ENCODE measurements at regions not wholly inside any gene's neighbourhood (a gene's known extent, or its start where the extent isn't known, plus 50 kb on each side); places are given as distances from the start of the nearest gene placed in this dataset.

- H3K27me3 Mint-ChIP-seq = peaks cover 43 to 93% (median 62%) of the 10 kb centered on the region in 5 donors
- POLR2A ChIA-PET = no interaction called here
- H3K9me3 Mint-ChIP-seq = peaks cover 0 to 7% (median 0%) of the 10 kb centered on the region in 9 donors
- ATAC-seq = no peak
- H3K36me3 Mint-ChIP-seq = peaks cover 0 to 7% (median 0%) of the 10 kb centered on the region in 3 donors
- DNase-seq = no peak
- H3K27ac Mint-ChIP-seq = no peak overlapping the region
- H3K4me1 Mint-ChIP-seq = peaks cover 4 to 11% (median 9%) of the 10 kb centered on the region in 4 donors
- H3K4me3 Mint-ChIP-seq = no peak overlapping the region
These were observed 74.2 kb upstream of the ARAP3 start for GRCh38 chr5:141756196-141756595.

- H3K27ac Mint-ChIP-seq = no peak overlapping the region
- H3K36me3 Mint-ChIP-seq = peaks cover 0 to 7% (median 0%) of the 10 kb centered on the region in 3 donors
- POLR2A ChIA-PET = no interaction called here
- no peak overlapping the region for H3K4me3 Mint-ChIP-seq
- peaks cover 42 to 99% (median 66%) of the 10 kb centered on the region in 5 donors for H3K27me3 Mint-ChIP-seq
- H3K9me3 Mint-ChIP-seq = peaks cover 0 to 7% (median 0%) of the 10 kb centered on the region in 9 donors
- peaks cover 4 to 11% (median 9%) of the 10 kb centered on the region in 4 donors for H3K4me1 Mint-ChIP-seq
- ATAC-seq (no peak), DNase-seq (peak in 3 of 10 donors; percentile 13 to 28 (median 13))
These were observed 72.1 kb upstream of the ARAP3 start for GRCh38 chr5:141753971-141754713.

- DNase-seq = no peak
- no peak for ATAC-seq
- H3K27me3 Mint-ChIP-seq = peaks cover 42 to 99% (median 68%) of the 10 kb centered on the region in 5 donors
- peaks cover 3 to 8% (median 5%) of the 10 kb centered on the region in 4 donors for H3K4me1 Mint-ChIP-seq
- peaks cover 0 to 7% (median 0%) of the 10 kb centered on the region in 3 donors for H3K36me3 Mint-ChIP-seq
- POLR2A ChIA-PET = no interaction called here
- H3K4me3 Mint-ChIP-seq = no peak overlapping the region
- H3K9me3 Mint-ChIP-seq = peaks cover 0 to 7% (median 0%) of the 10 kb centered on the region in 9 donors
- no peak overlapping the region for H3K27ac Mint-ChIP-seq
These were observed 71.3 kb upstream of the ARAP3 start for GRCh38 chr5:141753143-141753970.

- no peak for ATAC-seq
- DNase-seq = no peak
- POLR2A ChIA-PET = no interaction called here
- Mint-ChIP-seq H3K36me3 (peaks cover 0 to 2% (median 0%) of the 10 kb centered on the region in 3 donors), H3K27ac (no peak overlapping the region), H3K4me3 (no peak overlapping the region), H3K9me3 (peaks cover 0 to 2% (median 0%) of the 10 kb centered on the region in 9 donors), H3K4me1 (peaks cover 0 to 4% (median 1%) of the 10 kb centered on the region in 4 donors), H3K27me3 (peaks cover 37 to 77% (median 51%) of the 10 kb centered on the region in 5 donors)
These were observed 65.4 kb upstream of the ARAP3 start for GRCh38 chr5:141747152-141748141.

- no peak overlapping the region for H3K27ac Mint-ChIP-seq
- POLR2A ChIA-PET = no interaction called here
- peaks cover 0 to 2% (median 0%) of the 10 kb centered on the region in 3 donors for H3K36me3 Mint-ChIP-seq
- no peak for ATAC-seq
- H3K4me1 Mint-ChIP-seq = peaks cover 0 to 4% (median 1%) of the 10 kb centered on the region in 4 donors
- no peak for DNase-seq
- H3K4me3 Mint-ChIP-seq = no peak overlapping the region
- H3K27me3 Mint-ChIP-seq = peaks cover 33 to 74% (median 46%) of the 10 kb centered on the region in 5 donors
- H3K9me3 Mint-ChIP-seq = peaks cover 0 to under 1% (median 0%) of the 10 kb centered on the region in 9 donors
These were observed 64.4 kb upstream of the ARAP3 start for GRCh38 chr5:141746395-141746794.

- Mint-ChIP-seq H3K9me3 (no peaks in the 10 kb centered on the region), H3K27ac (no peak overlapping the region)
- no peak for ATAC-seq
These were observed 63.4 kb upstream of the ARAP3 start for GRCh38 chr5:141745390-141745789.

GRCh38 chr5:141743866-141744272 lies 61.8 kb upstream of the ARAP3 start:
- Mint-ChIP-seq H3K27me3 (peaks cover 29 to 73% (median 44%) of the 10 kb centered on the region in 5 donors), H3K27ac (peak overlapping the region in 1 of 10 donors; percentile 36), H3K4me1 (peaks cover 0 to 4% (median 1%) of the 10 kb centered on the region in 4 donors), H3K9me3 (no peaks in the 10 kb centered on the region), H3K36me3 (peaks cover 0 to 2% (median 0%) of the 10 kb centered on the region in 3 donors), H3K4me3 (no peak overlapping the region)
- DNase-seq = no peak
- POLR2A ChIA-PET = no interaction called here
- ATAC-seq = no peak

More at GRCh38 chr5:141745390-141745789, 63.4 kb upstream of the ARAP3 start:
- Mint-ChIP-seq H3K27me3 (peaks cover 31 to 75% (median 48%) of the 10 kb centered on the region in 5 donors), H3K36me3 (peaks cover 0 to 2% (median 0%) of the 10 kb centered on the region in 3 donors), H3K4me1 (peaks cover 0 to 4% (median 1%) of the 10 kb centered on the region in 4 donors), H3K4me3 (no peak overlapping the region)
- POLR2A ChIA-PET = no interaction called here
- DNase-seq = no peak

- DNase-seq = peak in 1 of 10 donors; percentile 9
- Mint-ChIP-seq H3K27ac (no peak overlapping the region), H3K36me3 (peaks cover 0 to 2% (median 2%) of the 10 kb centered on the region in 3 donors), H3K9me3 (no peaks in the 10 kb centered on the region), H3K27me3 (peaks cover 25 to 70% (median 42%) of the 10 kb centered on the region in 5 donors), H3K4me1 (peaks cover 0 to 4% (median 1%) of the 10 kb centered on the region in 4 donors), H3K4me3 (no peak overlapping the region)
- POLR2A ChIA-PET = no interaction called here
- ATAC-seq = no peak
These were observed 61.1 kb upstream of the ARAP3 start for GRCh38 chr5:141742866-141743851.

- Mint-ChIP-seq H3K4me3 (no peak overlapping the region), H3K36me3 (peaks cover 0 to 3% (median 2%) of the 10 kb centered on the region in 3 donors), H3K9me3 (no peaks in the 10 kb centered on the region), H3K27me3 (peaks cover 23 to 68% (median 45%) of the 10 kb centered on the region in 5 donors), H3K4me1 (peaks cover 0 to 2% (median under 1%) of the 10 kb centered on the region in 4 donors), H3K27ac (no peak overlapping the region)
- DNase-seq (no peak), ATAC-seq (no peak)
- POLR2A ChIA-PET = no interaction called here
These were observed 60.1 kb upstream of the ARAP3 start for GRCh38 chr5:141742144-141742543.

GRCh38 chr5:141740885-141741284 lies 58.9 kb upstream of the ARAP3 start:
- H3K36me3 Mint-ChIP-seq = peaks cover 0 to 3% (median 2%) of the 10 kb centered on the region in 3 donors
- peaks cover 0 to 3% (median 0%) of the 10 kb centered on the region in 4 donors for H3K4me1 Mint-ChIP-seq
- POLR2A ChIA-PET = no interaction called here
- peaks cover 0 to 1% (median 0%) of the 10 kb centered on the region in 9 donors for H3K9me3 Mint-ChIP-seq
- ATAC-seq (no peak), DNase-seq (no peak)
- peak overlapping the region in 1 of 10 donors; percentile 30 for H3K27ac Mint-ChIP-seq
- H3K4me3 Mint-ChIP-seq = no peak overlapping the region
- peaks cover 18 to 75% (median 46%) of the 10 kb centered on the region in 5 donors for H3K27me3 Mint-ChIP-seq

- H3K27ac Mint-ChIP-seq = no peak overlapping the region
- POLR2A ChIA-PET = no interaction called here
- DNase-seq (no peak), ATAC-seq (no peak)
- peaks cover 0 to 3% (median 0%) of the 10 kb centered on the region in 4 donors for H3K4me1 Mint-ChIP-seq
- peaks cover 12 to 75% (median 47%) of the 10 kb centered on the region in 5 donors for H3K27me3 Mint-ChIP-seq
- peaks cover 0 to 3% (median 0%) of the 10 kb centered on the region in 3 donors for H3K36me3 Mint-ChIP-seq
- H3K4me3 Mint-ChIP-seq = no peak overlapping the region
- peaks cover 0 to 1% (median 0%) of the 10 kb centered on the region in 9 donors for H3K9me3 Mint-ChIP-seq
These were observed 55.5 kb upstream of the ARAP3 start for GRCh38 chr5:141737535-141737934.

All from naive thymus-derived CD8-positive, alpha-beta T cell (primary cell).